ENCODE measurements at regions not wholly inside any gene's neighbourhood (a gene's known extent, or its start where the extent isn't known, plus 50 kb on each side); places are given as distances from the start of the nearest gene placed in this dataset.

DNA sequence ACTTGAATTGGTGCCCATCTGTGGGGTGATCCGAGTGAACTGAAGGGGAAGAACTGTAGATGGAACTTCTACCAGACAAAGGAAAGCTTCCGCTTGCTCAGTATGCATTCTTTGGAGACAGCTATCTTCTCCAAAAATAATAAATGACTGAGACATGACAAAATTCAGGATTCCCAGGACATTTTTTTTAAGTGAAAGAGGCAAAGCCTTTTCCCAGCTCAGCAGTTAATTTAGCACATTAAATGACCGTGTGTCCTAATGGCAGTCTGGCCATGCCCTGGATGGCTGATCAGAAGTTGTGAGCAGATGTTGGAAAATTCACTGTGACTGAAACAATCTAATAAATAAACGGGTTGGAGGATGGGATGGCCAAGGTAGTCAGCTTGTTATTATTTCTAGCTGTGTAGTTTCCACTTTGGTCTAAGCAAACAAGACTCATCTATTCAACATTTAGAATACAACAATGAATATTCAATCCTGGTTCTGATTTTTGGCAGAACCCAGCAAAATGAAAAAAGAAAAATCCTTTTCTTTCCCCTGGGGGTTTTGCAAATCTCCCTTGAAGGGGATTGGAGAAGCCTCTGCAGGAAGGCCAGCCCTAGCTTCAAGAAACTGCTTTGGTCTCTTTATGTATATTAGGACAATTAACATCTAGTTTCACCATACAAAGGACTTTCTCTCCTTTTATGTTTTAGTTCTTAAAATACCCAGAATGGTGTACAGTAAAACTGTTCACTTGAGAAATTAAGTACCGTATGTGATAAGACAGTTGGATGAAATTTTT is 540.9 kb upstream of the MDFIC2 start:
- TF ChIP-seq, protein P1, sequence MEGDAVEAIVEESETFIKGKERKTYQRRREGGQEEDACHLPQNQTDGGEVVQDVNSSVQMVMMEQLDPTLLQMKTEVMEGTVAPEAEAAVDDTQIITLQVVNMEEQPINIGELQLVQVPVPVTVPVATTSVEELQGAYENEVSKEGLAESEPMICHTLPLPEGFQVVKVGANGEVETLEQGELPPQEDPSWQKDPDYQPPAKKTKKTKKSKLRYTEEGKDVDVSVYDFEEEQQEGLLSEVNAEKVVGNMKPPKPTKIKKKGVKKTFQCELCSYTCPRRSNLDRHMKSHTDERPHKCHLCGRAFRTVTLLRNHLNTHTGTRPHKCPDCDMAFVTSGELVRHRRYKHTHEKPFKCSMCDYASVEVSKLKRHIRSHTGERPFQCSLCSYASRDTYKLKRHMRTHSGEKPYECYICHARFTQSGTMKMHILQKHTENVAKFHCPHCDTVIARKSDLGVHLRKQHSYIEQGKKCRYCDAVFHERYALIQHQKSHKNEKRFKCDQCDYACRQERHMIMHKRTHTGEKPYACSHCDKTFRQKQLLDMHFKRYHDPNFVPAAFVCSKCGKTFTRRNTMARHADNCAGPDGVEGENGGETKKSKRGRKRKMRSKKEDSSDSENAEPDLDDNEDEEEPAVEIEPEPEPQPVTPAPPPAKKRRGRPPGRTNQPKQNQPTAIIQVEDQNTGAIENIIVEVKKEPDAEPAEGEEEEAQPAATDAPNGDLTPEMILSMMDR (IDR thresholded peaks at IDR 0.05), result no peak
- no peak for TF ChIP-seq POLR2A (IDR thresholded peaks at IDR 0.05)
- no peak for TF ChIP-seq POLR2AphosphoS5 (IDR thresholded peaks at IDR 0.05)
